ENCODE measurements at regions not wholly inside any gene's neighbourhood (a gene's known extent, or its start where the extent isn't known, plus 50 kb on each side); places are given as distances from the start of the nearest gene placed in this dataset.

GRCh38 chr16:51426276-51426675 is 275.2 kb upstream of the SALL1 start:
- Histone ChIP-seq H3K36me3 (ENCODE audit: insufficient read depth, low read length) (no peaks in the 10 kb centered on the region), H3K9me3 (ENCODE audit: control insufficient read depth in 1 of 2, insufficient read depth in 1 of 2, low read length in 2 of 2) (peaks cover 0 to 12% of the 10 kb centered on the region in 2 experiments), H3K27ac (ENCODE audit: low read depth in 1 of 2, low read length in 2 of 2) (no peak overlapping the region), H3K27me3 (ENCODE audit: control insufficient read depth in 1 of 2, insufficient read depth in 2 of 2, low read length in 2 of 2) (no peaks in the 10 kb centered on the region), H3K4me3 (ENCODE audit: low read length) (no peak overlapping the region), H3K4me1 (ENCODE audit: insufficient read depth, low read length) (no peaks in the 10 kb centered on the region)
- POLR2A ChIA-PET, result no interaction called here
- Mint-ChIP-seq H3K9me3 (peaks cover 7% of the 10 kb centered on the region), H3K4me3 (no peak overlapping the region), H3K27ac (no peak overlapping the region), H3K27me3 (no peaks in the 10 kb centered on the region), H3K36me3 (ENCODE audit: low read depth) (no peaks in the 10 kb centered on the region), H3K4me1 (ENCODE audit: low read depth) (no peaks in the 10 kb centered on the region)
- DNase-seq (no peak), ATAC-seq (ENCODE audit: poor library complexity) (no peak)
- intact Hi-C loops (cut with DNase I, micrococcal nuclease), result no loop called here
- CTCF ChIA-PET, result no interaction called here
- no peak for TF ChIP-seq CTCF (IDR thresholded peaks at IDR 0.05)

- H3K9me3 Mint-ChIP-seq, result peaks cover 6% of the 10 kb centered on the region
- ChIA-PET CTCF (interaction anchor here (0.7 kb wide), 1 partner anchor 27 kb away, joined by 3 read pairs; no protein-coding TSS in a partner anchor), POLR2A (no interaction called here)
- TF ChIP-seq CTCF (IDR thresholded peaks at IDR 0.05), result no peak
- no peak overlapping the region for H3K27ac Mint-ChIP-seq
- Histone ChIP-seq H3K4me1 (ENCODE audit: insufficient read depth, low read length) (no peaks in the 10 kb centered on the region), H3K9me3 (ENCODE audit: control insufficient read depth in 1 of 2, insufficient read depth in 1 of 2, low read length in 2 of 2) (peaks cover 0 to 7% of the 10 kb centered on the region in 2 experiments), H3K27me3 (ENCODE audit: control insufficient read depth in 1 of 2, insufficient read depth in 2 of 2, low read length in 2 of 2) (no peaks in the 10 kb centered on the region), H3K4me3 (ENCODE audit: low read length) (no peak overlapping the region), H3K36me3 (ENCODE audit: insufficient read depth, low read length) (no peaks in the 10 kb centered on the region), H3K27ac (ENCODE audit: low read depth in 1 of 2, low read length in 2 of 2) (no peak overlapping the region)
- no peaks in the 10 kb centered on the region for H3K36me3 Mint-ChIP-seq (ENCODE audit: low read depth)
- H3K4me1 Mint-ChIP-seq (ENCODE audit: low read depth), result no peaks in the 10 kb centered on the region
- no peak for DNase-seq
- no peak overlapping the region for H3K4me3 Mint-ChIP-seq
- intact Hi-C loops (cut with DNase I, micrococcal nuclease), result no loop called here
- ATAC-seq (ENCODE audit: poor library complexity), result no peak
- H3K27me3 Mint-ChIP-seq, result no peaks in the 10 kb centered on the region
Measured at GRCh38 chr16:51420247-51420646, 269.2 kb upstream of the SALL1 start.

GRCh38 chr16:51419768-51420167 is 268.7 kb upstream of the SALL1 start:
- ChIA-PET CTCF (interaction anchor here (0.7 kb wide), 1 partner anchor 27 kb away, joined by 3 read pairs; no protein-coding TSS in a partner anchor), POLR2A (no interaction called here)
- Mint-ChIP-seq H3K27ac (no peak overlapping the region), H3K36me3 (ENCODE audit: low read depth) (no peaks in the 10 kb centered on the region), H3K27me3 (no peaks in the 10 kb centered on the region), H3K9me3 (peaks cover 6% of the 10 kb centered on the region), H3K4me3 (no peak overlapping the region), H3K4me1 (ENCODE audit: low read depth) (no peaks in the 10 kb centered on the region)
- no peak for ATAC-seq (ENCODE audit: poor library complexity)
- H3K36me3 ChIP-seq (ENCODE audit: insufficient read depth, low read length), result no peaks in the 10 kb centered on the region
- no peaks in the 10 kb centered on the region for H3K27me3 ChIP-seq (ENCODE audit: control insufficient read depth in 1 of 2, insufficient read depth in 2 of 2, low read length in 2 of 2)
- intact Hi-C loops (cut with DNase I, micrococcal nuclease), result no loop called here
- no peak for DNase-seq
- H3K4me3 ChIP-seq (ENCODE audit: low read length), result no peak overlapping the region
- no peak overlapping the region for H3K27ac ChIP-seq (ENCODE audit: low read depth in 1 of 2, low read length in 2 of 2)
- no peaks in the 10 kb centered on the region for H3K4me1 ChIP-seq (ENCODE audit: insufficient read depth, low read length)
- H3K9me3 ChIP-seq (ENCODE audit: control insufficient read depth in 1 of 2, insufficient read depth in 1 of 2, low read length in 2 of 2), result peaks cover 0 to 7% of the 10 kb centered on the region in 2 experiments
- no peak for TF ChIP-seq CTCF (IDR thresholded peaks at IDR 0.05)
